ENCODE measurements at regions not wholly inside any gene's neighbourhood (a gene's known extent, or its start where the extent isn't known, plus 50 kb on each side); places are given as distances from the start of the nearest gene placed in this dataset.

DNA sequence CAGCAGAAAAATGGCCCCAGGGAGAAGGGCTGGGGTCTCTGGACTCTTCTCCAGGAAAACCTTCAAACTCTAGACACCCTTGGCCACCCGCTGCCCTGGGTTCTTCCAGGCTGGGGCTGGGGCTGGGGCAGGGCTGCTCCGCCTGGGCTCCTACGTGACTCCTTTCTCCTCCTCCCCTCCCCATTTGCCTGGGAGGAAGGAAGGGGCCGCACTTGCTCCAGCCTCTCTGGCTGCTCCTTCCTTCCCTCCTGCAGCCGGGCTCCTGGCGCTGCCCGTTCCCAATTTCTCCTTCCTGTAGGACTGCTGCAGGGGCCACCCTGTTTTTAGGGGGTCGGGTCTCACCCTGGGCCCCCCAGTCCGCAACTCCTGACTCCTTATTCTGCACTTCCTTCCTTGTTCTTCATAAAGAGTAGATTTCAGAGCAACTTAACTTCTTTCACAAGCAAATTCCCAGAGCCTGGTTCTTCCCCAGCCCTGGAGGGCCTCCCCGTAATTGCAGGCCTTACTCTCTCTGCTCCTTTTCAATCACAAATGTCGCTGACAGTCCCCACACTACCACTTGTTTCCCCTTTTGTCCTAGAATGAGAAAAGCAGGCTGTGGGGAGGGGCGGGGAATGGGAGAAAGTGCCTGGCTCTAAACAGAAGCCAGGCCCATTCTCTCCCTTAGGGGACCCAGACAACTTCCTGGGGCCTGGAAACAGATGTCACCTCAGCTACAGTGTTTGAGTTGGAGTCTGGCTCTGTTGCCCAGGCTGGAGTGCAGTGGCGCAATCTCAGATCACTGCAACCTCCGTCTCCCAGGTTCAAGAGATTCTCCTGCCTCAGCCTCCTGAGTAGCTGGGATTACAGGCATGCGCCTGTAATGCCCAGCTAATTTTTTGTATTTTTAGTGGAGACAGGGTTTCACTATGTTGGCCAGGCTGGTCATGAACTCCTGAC, 137.8 kb downstream of the ENGASE start:
- DNase-seq = no peak

DNA sequence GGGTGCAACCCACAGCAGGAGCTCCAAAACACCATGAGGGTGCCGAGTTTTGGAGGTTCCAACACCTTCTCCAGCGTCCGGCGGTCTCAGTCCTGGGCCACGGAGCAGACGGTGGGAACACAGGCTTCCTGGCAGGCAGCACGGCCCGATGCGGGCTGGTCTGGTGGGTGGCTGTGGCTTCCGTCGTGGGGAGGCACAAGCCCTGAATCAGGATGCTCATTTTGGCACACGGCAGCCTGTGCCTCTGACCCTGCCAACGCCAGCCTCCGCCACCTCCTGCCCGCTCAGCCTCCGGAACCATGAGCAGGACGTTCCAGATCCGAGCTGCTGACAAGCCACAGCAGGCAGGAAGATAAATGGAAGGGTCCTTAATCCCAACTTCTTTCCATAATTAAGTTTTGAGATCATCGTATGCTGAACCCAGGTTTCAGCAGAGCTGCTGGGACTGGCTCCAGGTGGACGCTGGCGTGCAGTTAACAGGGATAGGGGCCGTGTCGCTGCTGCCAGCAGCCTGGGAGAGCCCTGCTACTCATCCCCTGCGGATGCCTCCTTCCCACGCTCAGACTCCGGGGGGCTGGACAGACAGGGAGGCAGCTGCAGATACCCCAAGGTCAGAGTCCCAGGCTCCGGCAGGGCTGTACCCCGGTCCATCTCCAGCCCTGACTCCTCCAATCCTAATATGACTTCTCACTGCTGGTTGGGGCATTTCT, 136.6 kb downstream of the ENGASE start:
- no peak for DNase-seq

- DNase-seq = no peak
These were observed 136.0 kb downstream of the ENGASE start for GRCh38 chr17:79210638-79211037.

- DNase-seq = no peak
These were observed 133.3 kb downstream of the ENGASE start for GRCh38 chr17:79207960-79208359.

GRCh38 chr17:79205688-79206205, 131.1 kb downstream of the ENGASE start:
- no peak for DNase-seq

DNA sequence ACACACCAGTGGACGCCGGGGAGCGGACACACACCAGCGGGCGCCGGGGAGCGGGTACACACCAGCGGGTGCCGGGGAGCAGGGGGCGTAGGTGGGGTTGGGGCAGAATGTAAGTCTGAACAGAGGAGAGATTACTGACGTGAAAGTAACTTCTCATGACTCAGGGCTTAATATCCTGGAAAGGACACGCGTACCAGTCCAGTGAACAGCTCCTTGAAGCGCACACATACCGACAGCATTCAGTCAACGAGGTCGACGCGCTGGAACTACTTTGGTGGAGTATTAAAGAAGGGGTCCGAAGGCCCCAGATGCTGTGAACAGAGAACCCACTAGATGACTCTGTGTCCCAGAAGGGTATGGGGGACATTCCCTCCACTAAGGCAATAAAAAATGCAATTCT, 129.6 kb downstream of the ENGASE start:
- no peak for DNase-seq

DNA sequence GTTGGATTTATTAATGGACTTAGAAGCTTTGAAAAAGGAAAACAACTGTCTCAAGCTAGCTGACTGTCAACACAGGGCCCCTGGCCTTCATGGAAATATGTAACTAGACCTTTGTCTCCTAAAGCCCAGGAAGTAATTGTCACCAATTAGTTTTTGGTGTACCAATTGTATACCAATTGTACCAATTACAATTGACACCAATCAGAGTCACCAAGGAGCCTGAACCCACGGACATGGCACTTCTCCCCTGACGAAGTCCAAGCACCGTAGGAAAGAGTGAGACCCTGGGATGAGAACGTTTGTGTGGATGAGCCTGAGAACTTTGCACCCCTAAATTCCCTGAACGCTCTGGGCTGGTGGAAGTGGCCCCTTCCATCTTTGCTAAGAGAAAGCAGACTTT, 129.0 kb downstream of the ENGASE start:
- no peak for DNase-seq

DNA sequence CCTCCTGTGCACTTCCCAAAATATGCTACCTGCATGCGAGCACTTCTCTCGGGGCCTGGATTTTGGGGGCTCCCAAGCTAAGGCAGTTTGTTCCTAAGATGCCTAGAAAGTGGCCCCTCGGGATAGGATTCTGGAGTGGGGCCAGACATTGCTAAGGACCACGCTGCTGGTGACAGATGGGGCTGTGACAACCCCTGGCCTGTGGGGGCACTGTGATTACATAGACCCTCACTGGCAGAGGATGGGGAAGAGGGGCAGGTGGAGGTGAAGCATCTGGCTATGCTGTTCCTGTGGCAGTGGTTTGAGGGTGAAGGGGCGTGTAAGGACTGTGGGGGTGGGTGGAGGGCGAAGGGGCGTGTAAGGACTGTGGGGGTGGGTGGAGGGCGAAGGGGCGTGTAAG, 128.4 kb downstream of the ENGASE start:
- DNase-seq = no peak

- DNase-seq = no peak
These were observed 127.9 kb downstream of the ENGASE start for GRCh38 chr17:79202480-79202879.

DNA sequence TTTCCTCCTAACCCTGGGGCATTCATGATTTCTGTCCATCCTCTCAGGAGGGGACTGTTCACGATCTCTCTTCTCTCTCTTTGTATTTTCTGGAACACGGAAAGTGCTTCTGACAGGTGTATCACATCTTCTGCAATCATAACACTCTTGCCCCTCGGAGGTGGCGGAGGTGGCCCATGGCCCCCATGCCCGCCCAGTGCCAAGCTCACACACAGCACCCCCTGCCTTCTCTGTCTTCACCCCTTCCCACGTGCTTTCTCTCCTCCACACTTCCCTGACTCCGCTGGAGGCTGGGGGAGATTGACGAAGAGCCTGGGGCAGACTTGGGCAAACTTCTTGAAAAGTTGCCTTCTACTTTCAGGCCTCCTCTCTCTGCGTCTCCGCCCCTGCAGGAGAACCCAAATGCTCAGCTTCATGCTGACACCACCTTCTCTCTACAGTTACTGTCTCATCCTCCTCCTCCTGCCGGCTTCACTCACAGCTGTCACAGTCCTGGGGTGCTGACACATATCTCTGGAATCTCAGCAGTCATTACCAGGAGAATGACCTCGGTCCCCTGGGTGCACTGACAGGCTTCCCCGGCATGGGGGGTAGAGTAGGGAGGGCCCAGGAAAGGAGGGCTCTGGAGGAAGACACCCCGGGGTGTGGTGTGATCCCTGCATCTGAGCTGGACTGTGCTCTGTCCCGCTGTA, 127.1 kb downstream of the ENGASE start:
- no peak for DNase-seq

GRCh38 chr17:79201119-79201518, 126.5 kb downstream of the ENGASE start:
- no peak for DNase-seq

DNA sequence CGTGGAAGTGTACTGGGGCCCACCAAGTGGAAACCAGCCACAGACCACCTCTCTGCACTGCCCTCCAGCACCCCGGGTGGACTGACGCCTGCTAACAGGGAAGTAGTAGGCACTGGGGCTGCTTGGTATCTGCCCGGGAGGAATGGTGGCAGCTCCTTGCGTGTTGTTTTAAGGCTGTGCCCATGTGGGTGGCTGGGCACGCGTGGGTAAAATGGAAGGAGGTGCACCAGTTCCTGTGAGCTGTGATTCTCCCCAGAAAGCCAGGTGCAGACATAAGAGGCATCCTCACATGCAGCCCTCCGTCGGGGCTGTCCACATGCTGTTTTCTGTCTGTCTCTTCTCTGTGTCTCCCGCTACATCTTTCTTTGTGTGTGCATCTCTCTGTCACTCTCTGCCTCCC, 122.3 kb downstream of the ENGASE start:
- DNase-seq = no peak

- peak; percentile 22 for DNase-seq
These were observed 118.1 kb downstream of the ENGASE start for GRCh38 chr17:79192503-79193351.

DNA sequence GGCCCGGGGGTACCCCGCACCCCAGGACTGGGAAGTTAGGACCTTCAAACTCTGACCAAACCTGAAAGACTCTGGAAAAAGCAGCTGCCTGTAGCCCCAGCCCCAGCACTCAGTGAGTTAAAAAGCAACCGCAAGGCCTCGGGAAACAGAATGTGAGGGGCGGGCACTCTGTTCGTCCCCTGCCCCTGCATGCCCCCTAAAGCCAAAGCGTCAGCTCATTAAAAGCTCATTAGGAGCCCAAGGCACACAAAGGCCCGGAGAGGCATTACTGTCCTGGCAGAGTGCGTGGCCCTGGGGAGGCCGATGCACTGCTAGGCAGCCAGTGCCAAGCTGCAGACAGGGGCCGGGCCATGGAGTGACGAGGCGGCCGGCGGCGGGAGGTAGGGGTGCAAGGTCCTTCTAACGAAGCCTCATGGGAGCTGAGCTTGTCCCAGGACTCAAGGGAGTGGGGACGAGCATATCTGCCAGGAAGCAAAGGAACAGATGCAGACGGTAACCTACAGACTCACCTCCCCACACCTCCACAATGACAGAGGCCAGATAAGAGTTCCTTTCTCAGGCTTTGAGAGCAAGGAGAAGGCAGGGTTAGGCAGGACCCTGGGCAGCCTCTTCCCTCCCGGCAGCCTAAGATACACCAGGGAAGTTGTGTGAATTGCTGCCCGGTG, 116.8 kb downstream of the ENGASE start:
- DNase-seq = no peak

GRCh38 chr17:79189305-79189704, 114.7 kb downstream of the ENGASE start:
- no peak for DNase-seq

GRCh38 chr17:79188685-79189084, 114.1 kb downstream of the ENGASE start:
- DNase-seq = no peak

- DNase-seq = no peak
These were observed 113.4 kb downstream of the ENGASE start for GRCh38 chr17:79188048-79188447.

DNA sequence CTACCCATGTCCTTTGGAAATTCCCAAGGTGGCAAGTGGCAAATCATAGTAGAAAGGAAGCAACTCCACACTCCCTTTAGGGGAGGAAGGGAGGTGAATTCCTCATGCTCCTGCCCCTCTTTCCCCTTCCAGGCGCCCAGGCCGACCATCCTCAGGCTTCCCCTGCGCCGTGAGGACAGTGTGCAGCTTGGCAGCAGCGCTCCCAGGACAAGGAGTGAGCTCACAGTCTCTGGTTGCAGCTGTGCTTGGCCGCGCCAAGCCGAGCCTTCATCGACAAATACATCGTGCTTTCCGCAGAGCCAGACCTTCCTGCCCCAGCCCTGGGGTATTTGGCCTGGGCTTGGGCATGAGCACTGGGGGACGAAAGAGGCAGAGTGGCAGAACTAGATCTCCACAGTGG, 112.6 kb downstream of the ENGASE start:
- no peak for DNase-seq

- DNase-seq = no peak
These were observed 111.8 kb downstream of the ENGASE start for GRCh38 chr17:79186406-79186805.

DNA sequence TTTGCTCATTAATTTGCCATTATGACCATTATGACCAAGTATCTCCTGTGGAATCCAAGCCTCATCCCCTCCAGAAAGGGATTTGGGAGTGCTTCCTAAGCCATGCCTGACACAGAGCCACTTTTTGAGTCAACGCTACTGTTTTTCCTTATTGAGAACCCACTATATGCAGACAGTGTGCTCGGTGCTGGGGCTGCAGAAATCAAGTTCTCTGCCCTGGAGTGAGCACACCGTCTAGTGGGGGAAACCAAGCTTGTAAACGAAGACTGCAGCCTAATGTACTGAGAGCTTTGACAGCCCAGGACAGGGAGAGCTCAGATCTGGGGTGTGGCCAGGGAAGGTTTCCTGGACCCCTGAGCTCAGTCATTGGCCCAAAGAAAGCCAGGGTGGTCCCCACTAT, 111.0 kb downstream of the ENGASE start:
- no peak for DNase-seq

DNA sequence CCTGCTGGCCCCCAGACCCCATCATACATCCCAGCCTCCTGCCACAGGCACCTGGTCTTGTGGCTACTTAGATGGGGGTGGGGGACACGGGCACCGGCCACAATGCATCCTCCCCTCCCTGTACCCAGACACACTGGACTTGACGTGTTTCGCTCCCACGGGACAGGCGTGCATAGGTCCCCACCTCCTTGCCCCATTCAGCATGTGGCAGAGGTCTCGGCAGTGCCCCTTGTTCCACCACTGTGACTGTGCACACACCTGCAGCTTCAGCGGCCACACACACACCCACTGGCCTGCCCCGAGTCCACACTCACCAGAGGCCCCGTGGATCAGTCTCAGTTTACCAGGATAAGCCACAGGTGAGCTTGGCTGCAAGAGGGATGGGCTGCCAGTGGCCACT, 109.6 kb downstream of the ENGASE start:
- DNase-seq = no peak
